Amygdala (tissue), 56 donors: ENCODE measurements at regions not wholly inside any gene's neighbourhood (a gene's known extent, or its start where the extent isn't known, plus 50 kb on each side); places are given as distances from the start of the nearest gene placed in this dataset.
"Not testable (repeated sequence)": the region's sequence is repeated elsewhere in the genome, so short reads cannot be mapped to it uniquely, and the experiment has no call there.

Source experiments
- DNase-seq, 56 donors: peaks; one replicate each; lab custom pipeline; 2025; lab: John Stamatoyannopoulos, UW

- DNase-seq, result no peak
Observed at GRCh38 chr3:73120710-73121109, 59.3 kb downstream of the EBLN2 start.

GRCh38 chr3:73121669-73122331, 60.3 kb downstream of the EBLN2 start:
- DNase-seq, result no peak

- no peak for DNase-seq
Observed at GRCh38 chr3:73134034-73134433, 72.6 kb downstream of the EBLN2 start.

- DNase-seq, result no peak
Observed at GRCh38 chr3:73136941-73137340, 75.5 kb downstream of the EBLN2 start.

- DNase-seq, result no peak
Observed at GRCh38 chr3:73137736-73138403, 76.4 kb downstream of the EBLN2 start.

- DNase-seq, result no peak
Observed at GRCh38 chr3:73140772-73141442, 79.4 kb downstream of the EBLN2 start.

- no peak for DNase-seq
Observed at GRCh38 chr3:73141525-73141924, 80.1 kb downstream of the EBLN2 start.

GRCh38 chr3:73143401-73143800, 81.9 kb downstream of the EBLN2 start:
- no peak for DNase-seq

GRCh38 chr3:73143821-73144237, 82.4 kb downstream of the EBLN2 start:
- DNase-seq, result no peak

- peak in 1 of 56 donors; percentile 2 for DNase-seq
Observed at GRCh38 chr3:73144276-73144675, 82.8 kb downstream of the EBLN2 start.

GRCh38 chr3:73144828-73145227, 83.4 kb downstream of the EBLN2 start:
- no peak for DNase-seq

- DNase-seq, result not testable (repeated sequence)
Observed at GRCh38 chr3:73147479-73147878, 86.0 kb downstream of the EBLN2 start.

- no peak for DNase-seq
Observed at GRCh38 chr3:73148206-73148605, 86.7 kb downstream of the EBLN2 start.

GRCh38 chr3:73148682-73149081, 87.2 kb downstream of the EBLN2 start:
- peak in 1 of 56 donors; percentile 1 for DNase-seq

GRCh38 chr3:73150369-73151130, 89.1 kb downstream of the EBLN2 start:
- no peak for DNase-seq

GRCh38 chr3:73152571-73152970, 91.1 kb downstream of the EBLN2 start:
- DNase-seq, result not testable (repeated sequence)

- not testable (repeated sequence) for DNase-seq
Observed at GRCh38 chr3:73153057-73153456, 91.6 kb downstream of the EBLN2 start.

GRCh38 chr3:73154261-73154660, 92.8 kb downstream of the EBLN2 start:
- DNase-seq, result not testable (repeated sequence)

- DNase-seq, result not testable (repeated sequence)
Observed at GRCh38 chr3:73155441-73155840, 94.0 kb downstream of the EBLN2 start.

GRCh38 chr3:73164622-73165021, 103.2 kb downstream of the EBLN2 start:
- no peak for DNase-seq

GRCh38 chr3:73175698-73176097, 114.2 kb downstream of the EBLN2 start:
- no peak for DNase-seq
